T-helper 2 cell treated with Interferon-gamma antibody and Interleukin-4, amounts not matched to agents 100 ng/mL and 5 ng/mL, for 36 hours (primary cell): ENCODE measurements at regions not wholly inside any gene's neighbourhood (a gene's known extent, or its start where the extent isn't known, plus 50 kb on each side); places are given as distances from the start of the nearest gene placed in this dataset.

Experiments
- intact Hi-C: fragments of 100-400 bp; cut with micrococcal nuclease; formaldehyde crosslinking; loops from one replicate; pipeline ENCODE4 v1.15.1; 2023

DNA sequence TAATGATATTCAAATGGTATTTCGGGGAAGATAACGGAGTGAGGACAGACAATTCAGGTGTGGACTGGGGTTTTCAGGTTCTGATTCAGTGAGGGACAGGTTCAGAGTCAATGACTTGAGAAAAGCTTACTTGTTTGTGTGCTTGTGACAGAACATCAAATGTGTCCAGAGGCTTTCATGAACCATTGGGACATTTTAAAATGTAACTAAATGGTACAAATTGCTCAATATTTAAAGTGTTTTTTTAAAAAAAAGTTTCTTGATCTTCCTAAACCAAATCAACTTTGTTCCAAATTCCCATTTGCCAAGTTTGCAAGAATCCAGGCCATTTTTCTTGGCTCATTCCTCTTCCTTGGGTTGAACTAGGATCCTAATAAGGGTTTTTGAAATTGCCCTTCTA is 59.4 kb upstream of the BZW1 start:
- intact Hi-C loops = no loop called here

- intact Hi-C loops = no loop called here
Measured at GRCh38 chr2:200752835-200753234, 58.9 kb upstream of the BZW1 start.

DNA sequence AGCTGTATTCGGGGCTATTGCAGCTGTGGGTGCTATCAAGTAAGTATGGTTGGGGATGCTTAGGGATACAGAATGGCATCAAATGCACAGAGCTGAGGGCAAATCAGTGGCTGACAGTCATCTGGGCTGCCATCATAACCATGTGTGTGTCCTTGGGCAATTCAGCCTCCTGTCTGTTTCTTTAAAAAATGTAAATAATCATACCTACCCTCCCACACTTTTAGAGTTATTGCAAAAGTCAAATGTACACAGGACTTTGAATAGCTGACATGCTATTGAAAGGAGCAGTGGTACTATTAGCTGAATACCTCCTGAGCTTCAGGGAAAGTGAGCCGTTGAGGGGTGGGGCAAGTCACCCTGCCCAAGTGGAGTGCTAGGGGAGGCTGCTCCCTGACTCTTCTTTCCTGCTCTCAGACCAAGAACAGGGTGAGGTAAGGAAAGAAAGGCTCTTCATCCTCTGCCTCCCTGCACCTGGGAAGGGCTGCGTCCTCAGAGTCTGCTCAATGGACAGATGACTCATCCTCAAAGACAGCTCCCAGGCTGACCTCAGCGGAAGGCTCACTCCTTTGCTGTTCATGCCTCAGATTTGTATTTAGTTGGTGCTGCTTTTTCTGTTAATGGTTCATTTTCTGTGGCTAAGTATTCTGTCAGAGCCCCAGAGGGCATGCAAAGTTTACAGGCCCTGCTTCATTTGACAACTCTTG is 54.9 kb upstream of the BZW1 start:
- intact Hi-C loops = no loop called here

- intact Hi-C loops = no loop called here
Measured at GRCh38 chr2:200757399-200757798, 54.3 kb upstream of the BZW1 start.

- intact Hi-C loops = no loop called here
Measured at GRCh38 chr2:200758341-200758740, 53.4 kb upstream of the BZW1 start.

DNA sequence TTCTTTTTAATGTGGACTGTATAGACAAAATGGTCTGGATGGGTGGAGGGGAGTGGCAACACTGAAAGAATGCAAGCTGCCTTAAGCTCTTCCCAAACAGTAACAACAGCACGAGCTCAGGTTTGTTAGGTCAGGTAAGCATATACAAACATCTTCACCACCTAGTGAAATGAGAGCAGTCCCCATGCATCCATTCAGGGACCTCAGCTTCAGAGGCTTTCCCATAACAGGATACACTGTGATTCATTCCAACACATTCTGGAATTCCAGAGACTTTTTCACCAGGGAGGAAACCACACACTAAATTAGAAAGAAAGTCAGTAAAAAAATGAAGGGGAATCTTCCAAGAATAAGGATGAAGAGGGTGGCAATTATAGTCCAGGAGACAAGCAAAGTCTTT is 50.4 kb upstream of the BZW1 start:
- intact Hi-C loops = loop anchor here (10.0 kb wide), 1 partner anchor 46 kb away; no protein-coding TSS in a partner anchor
